HG03097 (cell line): ENCODE measurements at regions not wholly inside any gene's neighbourhood (a gene's known extent, or its start where the extent isn't known, plus 50 kb on each side); places are given as distances from the start of the nearest gene placed in this dataset.

Source experiments
- ATAC-seq: cut with Tn5 transposase; IDR thresholded peaks from one replicate; pipeline ENCODE4 v1.9.1; 2021; ENCODE audit not compliant: unreplicated experiment, low FRiP score

DNA sequence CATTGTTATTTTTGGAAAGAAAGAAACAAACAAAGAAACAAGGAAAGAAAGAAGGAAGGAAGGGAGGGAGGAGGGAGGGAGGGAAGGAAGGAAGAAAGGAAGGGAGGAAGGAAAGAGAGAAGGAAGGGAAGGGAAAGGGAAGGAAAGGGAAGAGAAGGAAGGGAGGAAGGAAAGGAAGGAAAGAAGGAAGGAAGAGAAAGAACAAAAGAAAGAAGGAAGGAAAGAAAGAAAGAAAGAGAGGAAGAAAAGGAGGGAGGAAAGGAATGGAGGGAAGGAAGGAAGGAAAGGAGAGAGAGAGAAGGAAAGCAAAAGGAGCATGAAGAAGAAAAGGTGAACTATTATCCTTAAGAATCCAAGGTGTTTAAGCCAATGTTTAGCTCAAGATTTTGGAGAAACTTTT lies 262.7 kb upstream of the STT3B start:
- ATAC-seq, result no peak

DNA sequence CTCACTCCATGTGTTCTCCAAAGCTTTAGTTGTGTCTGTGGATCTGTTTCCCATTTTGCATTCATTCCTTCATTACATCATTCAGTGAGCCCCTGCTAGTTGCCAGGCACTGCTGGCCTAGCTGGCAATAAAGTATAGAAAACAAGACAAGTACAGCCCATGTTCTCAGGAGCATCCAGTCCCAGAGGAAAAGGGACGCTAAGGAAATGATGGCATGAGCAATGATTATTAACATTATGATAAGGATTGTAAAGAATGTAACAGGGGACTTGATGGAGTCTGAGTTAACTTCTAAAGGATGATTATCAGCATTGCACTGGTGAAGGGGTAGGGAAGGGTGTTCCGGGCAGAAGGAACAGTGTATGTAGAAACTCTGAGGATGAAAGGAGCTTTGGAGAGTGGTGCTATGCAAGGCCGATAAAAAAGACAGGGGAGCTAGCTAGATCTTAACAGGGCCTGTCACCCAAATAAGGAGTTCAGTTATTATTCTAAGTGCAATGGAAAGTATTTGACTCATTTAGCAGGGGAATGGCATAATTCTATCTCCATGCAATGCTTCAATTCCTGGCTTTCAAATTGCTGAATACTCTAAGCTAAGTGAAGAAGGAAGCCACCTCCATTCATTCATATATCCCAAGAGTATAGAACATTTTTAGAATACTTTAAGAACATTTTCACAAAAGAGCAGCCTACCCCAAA lies 258.2 kb upstream of the STT3B start:
- no peak for ATAC-seq

- ATAC-seq, result no peak
Measured at GRCh38 chr3:31275038-31275572, 257.6 kb upstream of the STT3B start.

DNA sequence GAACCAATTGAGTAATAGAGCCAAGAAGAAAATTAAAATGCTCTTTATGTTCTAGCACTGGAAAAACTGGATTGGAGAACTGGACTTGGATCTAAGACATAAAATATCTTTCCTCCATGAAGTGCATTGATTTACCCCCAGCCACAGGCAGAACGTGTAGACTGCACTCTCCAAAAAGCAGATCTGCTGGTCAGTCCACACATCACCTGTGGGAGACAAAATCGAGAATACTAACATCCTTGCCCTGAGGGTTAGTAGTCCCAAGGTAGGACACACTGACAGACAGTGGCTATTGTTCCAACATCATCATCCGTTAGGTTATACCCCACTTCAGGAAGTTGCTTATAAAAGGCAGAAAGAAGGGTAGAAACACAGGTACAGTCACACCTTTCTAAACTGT lies 257.1 kb upstream of the STT3B start:
- no peak for ATAC-seq

- no peak for ATAC-seq
Measured at GRCh38 chr3:31277582-31277981, 255.1 kb upstream of the STT3B start.

- ATAC-seq, result no peak
Measured at GRCh38 chr3:31278532-31278931, 254.2 kb upstream of the STT3B start.

GRCh38 chr3:31284776-31285175 lies 247.9 kb upstream of the STT3B start:
- no peak for ATAC-seq

DNA sequence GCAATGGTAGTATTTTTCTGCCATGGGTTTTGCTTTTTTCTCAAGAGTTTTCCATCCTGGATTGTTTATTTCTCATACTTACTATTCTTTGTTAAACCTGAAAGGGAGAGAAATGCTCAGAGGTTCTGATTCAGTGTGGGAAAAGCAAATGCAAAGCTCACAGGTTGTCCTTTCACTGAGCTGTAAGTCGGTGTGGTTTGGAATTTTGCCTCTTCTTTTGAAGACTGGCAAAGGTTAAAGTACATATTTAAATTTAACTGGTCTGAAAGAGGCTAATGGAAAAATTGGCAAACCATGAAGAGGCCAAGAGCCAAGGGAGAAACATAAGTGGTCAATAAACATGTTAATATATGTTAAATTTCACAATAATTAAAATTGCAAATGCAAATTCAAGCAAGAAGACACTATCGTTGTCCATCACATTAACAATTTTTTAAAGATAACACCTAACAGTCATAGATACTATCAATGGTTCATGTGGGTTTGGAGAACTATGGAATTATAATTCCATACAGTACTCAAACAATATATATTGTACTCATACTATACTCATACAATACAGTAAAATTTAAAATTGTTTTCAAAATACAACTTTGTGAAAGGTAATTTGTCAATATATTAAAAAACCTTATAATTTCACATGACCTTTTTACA lies 246.8 kb upstream of the STT3B start:
- ATAC-seq, result no peak

- no peak for ATAC-seq
Measured at GRCh38 chr3:31288224-31288623, 244.5 kb upstream of the STT3B start.

DNA sequence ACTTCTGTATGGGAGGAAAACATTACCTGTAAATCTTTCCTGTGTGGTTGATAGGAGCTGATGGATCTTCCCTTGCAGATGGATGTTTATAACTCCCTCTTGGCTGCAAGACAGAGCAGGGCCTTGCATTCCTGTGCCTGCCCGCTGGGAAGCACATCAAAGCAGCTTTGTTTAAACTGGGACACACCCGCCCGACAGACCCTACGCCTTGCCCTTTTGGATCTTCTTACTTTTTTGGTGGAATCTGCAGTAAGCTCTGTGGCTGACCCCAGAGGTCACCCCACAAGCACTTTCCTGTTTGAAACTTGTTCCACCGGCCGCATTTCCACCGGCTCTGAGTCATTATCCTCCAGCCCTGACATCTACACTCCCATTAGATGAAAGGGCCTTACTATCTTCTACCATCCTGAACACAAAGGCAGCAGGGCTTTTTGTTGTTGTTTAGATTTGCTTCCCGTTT lies 244.1 kb upstream of the STT3B start:
- ATAC-seq, result no peak

- ATAC-seq, result no peak
Measured at GRCh38 chr3:31289584-31289983, 243.1 kb upstream of the STT3B start.

GRCh38 chr3:31290046-31290445 lies 242.7 kb upstream of the STT3B start:
- ATAC-seq, result no peak

- no peak for ATAC-seq
Measured at GRCh38 chr3:31291818-31292217, 240.9 kb upstream of the STT3B start.

GRCh38 chr3:31294430-31295149 lies 238.1 kb upstream of the STT3B start:
- ATAC-seq, result no peak

DNA sequence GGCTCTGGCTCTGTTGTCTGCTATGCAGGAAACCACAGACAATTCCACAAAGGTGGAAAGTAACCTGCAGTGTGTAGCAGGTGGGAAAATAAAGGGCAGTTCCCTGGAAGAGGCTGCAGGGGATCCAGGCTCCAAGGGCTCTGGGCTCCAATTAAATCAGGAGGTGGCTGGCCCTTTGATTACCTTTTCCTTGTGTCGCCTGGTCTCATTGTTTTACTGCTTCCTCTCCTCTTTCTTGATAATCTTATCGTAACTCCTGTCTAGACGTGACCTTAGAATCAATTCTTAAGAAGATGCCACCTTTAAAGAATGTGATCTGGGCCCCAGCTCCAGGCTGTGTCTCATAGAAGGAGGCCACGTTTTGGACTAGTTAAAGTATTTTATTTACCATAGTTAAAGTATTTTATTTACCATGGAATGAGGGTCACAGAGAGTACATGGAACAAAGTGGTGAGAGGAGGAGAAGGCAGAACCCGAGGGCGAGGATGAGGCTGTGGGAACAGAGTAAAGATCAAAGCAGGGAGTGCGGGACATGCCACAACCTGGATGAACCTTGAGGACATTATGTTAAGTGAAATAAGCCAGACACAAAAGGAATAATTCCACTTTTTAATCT lies 237.5 kb upstream of the STT3B start:
- no peak for ATAC-seq

GRCh38 chr3:31297726-31298298 lies 234.9 kb upstream of the STT3B start:
- no peak for ATAC-seq

GRCh38 chr3:31300456-31301443 lies 232.0 kb upstream of the STT3B start:
- no peak for ATAC-seq

DNA sequence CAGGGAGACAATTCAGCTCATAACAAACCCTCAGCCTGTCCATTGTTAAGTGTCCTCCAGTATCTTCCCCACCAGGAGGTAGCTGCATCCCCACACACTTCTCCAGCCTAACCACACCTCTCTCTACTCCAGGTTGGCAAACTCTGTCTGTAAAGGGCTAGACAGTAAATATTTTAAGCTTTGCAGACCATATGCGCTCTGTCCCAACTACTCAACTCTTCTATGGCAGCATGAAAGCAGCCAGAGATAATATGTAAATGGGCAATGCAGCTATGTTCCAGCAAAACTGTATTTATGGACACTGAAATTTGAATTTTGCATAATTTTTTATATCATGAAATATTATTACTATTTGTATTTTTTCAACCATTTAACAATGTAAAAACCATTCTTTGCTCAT lies 230.4 kb upstream of the STT3B start:
- ATAC-seq, result no peak

DNA sequence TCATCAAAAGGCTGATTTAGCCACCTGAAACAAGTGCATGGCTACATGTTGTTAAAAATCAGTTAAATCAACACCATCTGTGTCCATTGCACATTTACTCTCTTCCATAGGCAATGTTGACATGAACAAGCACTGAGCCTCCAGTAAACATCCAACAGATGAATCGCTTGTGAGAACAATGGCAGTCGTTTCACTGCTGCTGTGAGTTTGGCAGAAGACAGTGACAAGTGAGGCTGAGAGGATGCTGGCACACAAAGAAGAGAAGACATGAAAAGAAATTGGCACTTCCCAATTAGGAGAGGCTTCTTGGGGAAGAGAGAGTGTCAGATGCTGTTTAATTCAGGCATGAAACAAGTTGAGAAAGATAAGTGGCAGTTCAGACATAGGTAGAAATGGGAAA lies 227.4 kb upstream of the STT3B start:
- ATAC-seq, result no peak
